GM12878 (cell line): ENCODE measurements at regions not wholly inside any gene's neighbourhood (a gene's known extent, or its start where the extent isn't known, plus 50 kb on each side); places are given as distances from the start of the nearest gene placed in this dataset.

Experiments used
- ATAC-seq: fragments of 200-7000 bp; cut with Tn5 transposase; 3 replicates; pipeline ENCODE4 v1.9.1; 2020; ENCODE audit warnings: mild to moderate bottlenecking, moderate library complexity
- BruUV-seq: library from RNA; stranded (reverse); fragments of 400-500 nt; replicated peaks from 2 replicates; lab custom pipeline; 2021; lab: Mats Ljungman, UMichigan
- CTCF ChIA-PET: fragments of 300-600 bp; sonication (Branson Sonifier 250); formaldehyde crosslinking; extraction: SDS; loops from one replicate; lab custom pipeline; 2021; ENCODE audit warnings: inconsistent platforms; lab: Yijun Ruan, JAX
- POLR2A ChIA-PET: fragments of 350-600 bp; formaldehyde crosslinking; extraction: SDS; loops from one replicate; lab custom pipeline; 2021; ENCODE audit warnings: inconsistent platforms; lab: Charles Lee
- RAD21 ChIA-PET: fragments of 300-600 bp; sonication (Branson Sonifier 250); formaldehyde crosslinking; loops from one replicate; lab custom pipeline; 2023; ENCODE audit warnings: antibody characterized with exemption; ENCODE audit not compliant: unreplicated experiment; lab: Charles Lee
- SMC1A ChIA-PET: fragments of 300-600 bp; sonication (Branson Sonifier 250); formaldehyde crosslinking; loops from one replicate; lab custom pipeline; 2023; ENCODE audit not compliant: unreplicated experiment, uncharacterized antibody; lab: Charles Lee
- DNase-seq: peaks from one replicate; pipeline ENCODE4 v3.0.0-alpha.2; 2011; ENCODE audit warnings: low read depth, low spot score
- FAIRE-seq: peaks from 3 replicates; lab custom pipeline; 2011; peaks lifted over from hg19 to GRCh38; lab: Jason Lieb, UNC
- H2AFZ ChIP-seq: 2 replicates; pipeline ENCODE4 v1.6.0; 2011; ENCODE audit warnings: low read depth, low read length, control low read depth; ENCODE audit not compliant: control insufficient read depth
- H3K27ac ChIP-seq: 2 replicates; pipeline ENCODE4 v1.5.1; 2011; ENCODE audit warnings: control low read depth; ENCODE audit not compliant: control insufficient read depth, insufficient read depth
- H3K27me3 ChIP-seq, 2 experiments: replicated peaks in 1 of 2; 2 replicates each; pipeline versions ENCODE4 v1.6.0 to v1.6.1; 2011; ENCODE audit warnings: low read length in 1 of 2; ENCODE audit not compliant: control insufficient read depth in 2 of 2, insufficient read depth in 2 of 2
- H3K36me3 ChIP-seq, 2 experiments: 2 replicates each; pipeline ENCODE4 v1.5.1; 2011; ENCODE audit warnings: low read length in 1 of 2; ENCODE audit not compliant: control insufficient read depth in 2 of 2, insufficient read depth in 2 of 2
- H3K4me1 ChIP-seq: 2 replicates; pipeline ENCODE4 v1.6.1; 2011; ENCODE audit warnings: mild to moderate bottlenecking, low read length, moderate library complexity, mixed read lengths; ENCODE audit not compliant: control insufficient read depth, insufficient read depth
- H3K4me2 ChIP-seq: 2 replicates; pipeline ENCODE4 v1.6.0; 2011; ENCODE audit warnings: control low read depth; ENCODE audit not compliant: control insufficient read depth, insufficient read depth
- H3K4me3 ChIP-seq: fragments of 200-600 bp; sonication (generic); 2 replicates; pipeline ENCODE4 v1.5.1; 2016
- H3K79me2 ChIP-seq: 2 replicates; pipeline ENCODE4 v1.6.0; 2011; ENCODE audit warnings: low read length; ENCODE audit not compliant: control insufficient read depth, insufficient read depth
- H3K9ac ChIP-seq: 2 replicates; pipeline ENCODE4 v1.8.0; 2011; ENCODE audit warnings: low read length, control low read depth, mixed read lengths; ENCODE audit not compliant: control insufficient read depth, insufficient read depth
- H3K9me3 ChIP-seq: replicated peaks from 3 replicates; pipeline ENCODE4 v1.5.1; 2011; ENCODE audit warnings: mild to moderate bottlenecking, low read length; ENCODE audit not compliant: control insufficient read depth, insufficient read depth
- H4K20me1 ChIP-seq: 2 replicates; pipeline ENCODE4 v1.6.0; 2011; ENCODE audit not compliant: control insufficient read depth, insufficient read depth
- CEBPB ChIP-seq, 2 experiments: fragments of 150-350 bp in 1 of 2; IDR thresholded peaks; 2 replicates each; pipeline ENCODE4 v1.6.1; 2012 to 2014; ENCODE audit warnings: low read depth in 2 of 2, low read length in 2 of 2, borderline replicate concordance in 1 of 2, inconsistent platforms in 1 of 2
- FOS ChIP-seq: IDR thresholded peaks from 3 replicates; pipeline ENCODE4 v1.6.1; 2011; ENCODE audit warnings: borderline replicate concordance; ENCODE audit not compliant: insufficient read length; ENCODE audit errors: extremely low read depth
- IRF4 ChIP-seq: IDR thresholded peaks from 2 replicates; pipeline ENCODE4 v1.6.1; 2011; ENCODE audit warnings: low read depth, low read length
- KLF5 ChIP-seq: fragments of 450-650 bp; IDR thresholded peaks from 2 replicates; pipeline ENCODE4 v1.6.1; 2014; ENCODE audit warnings: mild to moderate bottlenecking; ENCODE audit not compliant: partially characterized antibody
- PML ChIP-seq: IDR thresholded peaks from 2 replicates; pipeline ENCODE4 v1.6.1; 2012; ENCODE audit warnings: low read length, inconsistent platforms
- RELA ChIP-seq: fragments of 450-650 bp; IDR thresholded peaks from 2 replicates; pipeline ENCODE4 v1.8.0; 2014; ENCODE audit warnings: borderline replicate concordance; ENCODE audit not compliant: partially characterized antibody
- WGBS: methylation state at CpG from one replicate; pipeline ENCODE4 v1.1.6; 2016; ENCODE audit warnings: low lambda C conversion rate; ENCODE audit not compliant: insufficient replicate concordance, insufficient coverage; ENCODE audit errors: missing lambda C conversion rate; 5-methylcytosine and 5-hydroxymethylcytosine counted together
- in situ Hi-C: fragments of 300-500 bp; cut with MboI; formaldehyde crosslinking; loops from 9 replicates; pipeline ENCODE4 v1.14.3; 2018; ENCODE audit warnings: mixed read lengths
- intact Hi-C: fragments of 100-400 bp; cut with micrococcal nuclease; formaldehyde crosslinking; loops from one replicate; pipeline ENCODE4 v1.14.2; 2022; ENCODE audit not compliant: unreplicated experiment
- TF ChIP-seq, protein P1 (sequence below): fragments of 450-650 bp; conservative IDR thresholded peaks from 2 replicates; pipeline ENCODE4 v1.6.1; 2017; ENCODE audit warnings: mild to moderate bottlenecking, moderate library complexity

DNA sequence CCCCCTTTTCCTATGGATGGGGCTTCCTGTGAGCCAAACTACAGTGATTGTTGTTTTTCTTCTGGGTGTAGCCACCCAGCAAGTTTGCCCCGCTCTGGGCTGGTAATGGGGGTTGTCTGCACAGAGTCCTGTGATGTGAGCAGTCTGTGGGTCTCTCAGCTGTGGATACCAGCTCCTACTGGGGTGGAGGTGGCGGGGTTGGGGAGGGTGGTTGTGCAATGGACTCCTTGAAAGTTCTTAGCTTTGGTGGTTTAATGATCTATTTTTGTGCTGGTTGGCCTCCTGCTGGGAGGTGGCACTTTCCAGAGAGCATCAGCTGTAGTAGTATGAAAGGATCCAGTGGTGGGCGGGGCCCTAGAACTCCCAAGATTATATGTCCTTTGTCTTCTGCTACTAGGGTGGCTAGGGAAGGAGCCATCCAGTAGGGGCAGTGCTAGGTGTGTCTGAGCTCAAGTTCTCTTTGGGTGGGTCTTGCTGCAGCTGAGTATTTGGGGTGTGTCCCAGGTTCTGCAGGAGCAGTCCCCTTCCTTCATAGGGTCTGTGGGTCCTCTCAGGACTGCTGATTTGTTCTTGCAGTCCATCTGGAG is 275.6 kb upstream of the PAPPA start:
- no peaks in the 10 kb centered on the region for H4K20me1 ChIP-seq
- FAIRE-seq = no peak
- no peaks in the 10 kb centered on the region for H3K4me1 ChIP-seq
- intact Hi-C loops (no loop called here), in situ Hi-C loops (no loop called here)
- H3K27me3 ChIP-seq = no peaks in the 10 kb centered on the region
- ChIA-PET CTCF (interaction anchor here (0.8 kb wide), 1 partner anchor 694 kb away, joined by 3 read pairs; no protein-coding TSS in a partner anchor), POLR2A (no interaction called here), RAD21 (interaction anchor here (0.6 kb wide), 1 partner anchor 1079 kb away, joined by 3 read pairs; no protein-coding TSS in a partner anchor), SMC1A (no interaction called here)
- H3K4me3 ChIP-seq = no peak overlapping the region
- no peaks in the 10 kb centered on the region for H3K9me3 ChIP-seq
- TF ChIP-seq IRF4 = no peak
- no peak for TF ChIP-seq CEBPB (IDR thresholded peaks at IDR 0.05; ENCODE audit: borderline replicate concordance in 1 of 2, low read depth in 2 of 2, low read length in 2 of 2)
- no peak for TF ChIP-seq PML
- TF ChIP-seq RELA = no peak
- no peak for TF ChIP-seq KLF5
- no peak for TF ChIP-seq FOS
- TF ChIP-seq, protein P1, sequence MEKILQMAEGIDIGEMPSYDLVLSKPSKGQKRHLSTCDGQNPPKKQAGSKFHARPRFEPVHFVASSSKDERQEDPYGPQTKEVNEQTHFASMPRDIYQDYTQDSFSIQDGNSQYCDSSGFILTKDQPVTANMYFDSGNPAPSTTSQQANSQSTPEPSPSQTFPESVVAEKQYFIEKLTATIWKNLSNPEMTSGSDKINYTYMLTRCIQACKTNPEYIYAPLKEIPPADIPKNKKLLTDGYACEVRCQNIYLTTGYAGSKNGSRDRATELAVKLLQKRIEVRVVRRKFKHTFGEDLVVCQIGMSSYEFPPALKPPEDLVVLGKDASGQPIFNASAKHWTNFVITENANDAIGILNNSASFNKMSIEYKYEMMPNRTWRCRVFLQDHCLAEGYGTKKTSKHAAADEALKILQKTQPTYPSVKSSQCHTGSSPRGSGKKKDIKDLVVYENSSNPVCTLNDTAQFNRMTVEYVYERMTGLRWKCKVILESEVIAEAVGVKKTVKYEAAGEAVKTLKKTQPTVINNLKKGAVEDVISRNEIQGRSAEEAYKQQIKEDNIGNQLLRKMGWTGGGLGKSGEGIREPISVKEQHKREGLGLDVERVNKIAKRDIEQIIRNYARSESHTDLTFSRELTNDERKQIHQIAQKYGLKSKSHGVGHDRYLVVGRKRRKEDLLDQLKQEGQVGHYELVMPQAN = no peak
- no peaks in the 10 kb centered on the region for H3K79me2 ChIP-seq
- no peak overlapping the region for H3K4me2 ChIP-seq
- ATAC-seq = no peak
- BruUV-seq = no TSS peak
- no peak overlapping the region for H2AFZ ChIP-seq
- no peak overlapping the region for H3K9ac ChIP-seq
- WGBS = 0% methylated on average over 3 of the region's 3 CpGs
- no peak overlapping the region for H3K27ac ChIP-seq
- no peaks in the 10 kb centered on the region for H3K36me3 ChIP-seq
- no peak for DNase-seq
